CD4-positive, alpha-beta T cell treated with Interleukin-4 for 1 hour (primary cell): ENCODE measurements at regions not wholly inside any gene's neighbourhood (a gene's known extent, or its start where the extent isn't known, plus 50 kb on each side); places are given as distances from the start of the nearest gene placed in this dataset.

Source experiments
- DNase-seq, 2 donors: peaks; one replicate each; pipeline ENCODE4 v3.0.0-alpha.2; 2020 to 2022

GRCh38 chr17:33352526-33352925 lies 59.4 kb upstream of the ASIC2 start:
- no peak for DNase-seq

GRCh38 chr17:33356266-33356665 lies 63.2 kb upstream of the ASIC2 start:
- DNase-seq = no peak

DNA sequence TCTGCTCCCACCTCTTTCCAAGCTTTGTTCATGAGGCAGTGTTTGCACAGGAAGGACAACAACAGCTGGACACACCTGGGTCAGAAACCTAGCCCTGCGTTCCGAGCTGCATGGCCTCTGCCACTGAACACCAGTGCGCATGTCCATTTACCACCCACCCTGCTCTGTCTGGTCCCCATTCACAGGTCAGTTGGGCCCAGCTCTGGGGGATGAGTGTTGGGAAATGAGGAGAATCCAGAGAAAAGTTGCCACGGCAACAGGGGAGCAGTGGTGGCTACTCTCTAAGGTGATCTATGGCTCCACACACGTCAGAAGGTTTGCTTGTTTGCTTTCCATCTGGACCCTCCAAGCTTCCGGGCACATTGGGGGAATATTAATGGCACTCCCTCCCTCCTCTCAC lies 70.4 kb upstream of the ASIC2 start:
- DNase-seq = no peak

DNA sequence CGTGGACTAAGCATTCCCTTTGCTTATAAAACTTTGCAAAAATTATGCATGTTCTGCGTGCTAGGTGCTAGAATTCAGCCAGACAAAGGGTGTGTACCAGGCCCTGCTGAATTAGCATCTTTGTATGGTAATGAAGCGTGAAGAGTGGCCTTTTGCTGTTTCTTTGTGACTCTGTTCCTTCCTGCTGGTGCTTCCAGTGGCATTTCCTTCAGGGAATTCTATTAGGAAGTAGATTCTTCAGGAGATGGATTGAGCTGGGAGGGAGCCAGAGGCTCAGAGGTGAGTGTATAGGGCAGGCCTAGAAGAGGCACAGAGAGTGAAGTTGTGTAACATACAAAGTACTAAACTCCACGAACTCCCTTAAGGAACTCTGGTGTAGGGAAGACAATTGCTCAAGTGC lies 73.9 kb upstream of the ASIC2 start:
- no peak for DNase-seq

DNA sequence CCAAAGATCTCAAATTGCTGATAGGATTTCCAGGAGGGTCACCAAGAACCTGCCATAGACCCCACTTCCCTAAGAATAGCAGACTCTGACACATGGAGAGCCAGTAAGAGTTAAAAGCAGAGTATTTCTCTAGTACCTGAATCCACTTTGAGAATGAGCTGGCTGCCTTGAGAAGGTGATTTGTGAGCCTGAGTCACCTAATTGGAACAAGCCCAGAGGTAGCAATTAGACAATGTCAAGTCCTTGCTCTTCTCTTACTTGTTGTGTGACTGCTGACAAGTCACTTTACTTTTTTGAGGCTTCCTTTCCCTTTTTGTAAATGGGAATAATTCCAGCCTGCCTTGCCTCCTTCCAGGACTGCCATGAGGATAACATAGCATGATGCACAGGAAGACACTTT lies 76.1 kb upstream of the ASIC2 start:
- DNase-seq = no peak

- no peak for DNase-seq
These were observed 76.8 kb upstream of the ASIC2 start for GRCh38 chr17:33369876-33370275.

GRCh38 chr17:33370401-33370800 lies 77.3 kb upstream of the ASIC2 start:
- no peak for DNase-seq

DNA sequence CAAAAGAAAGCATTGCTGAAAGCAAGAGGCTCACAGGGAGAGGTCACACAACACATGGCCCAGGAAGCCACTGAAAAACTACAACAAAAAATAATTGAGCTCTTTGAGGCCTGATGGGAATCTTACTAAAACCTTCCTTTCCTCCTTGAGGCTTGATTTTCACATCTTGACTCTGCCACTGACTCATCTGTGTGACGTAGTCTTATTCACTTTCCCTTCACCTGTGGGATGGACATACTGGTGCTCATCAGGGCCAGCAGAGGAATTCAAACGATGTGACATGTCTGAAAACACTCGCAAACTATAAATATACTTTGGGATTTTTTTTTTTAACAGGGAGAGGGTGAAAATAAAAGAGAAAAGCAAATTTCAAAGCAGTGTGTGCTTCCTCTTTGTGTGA lies 78.3 kb upstream of the ASIC2 start:
- no peak for DNase-seq

- DNase-seq = no peak
These were observed 80.2 kb upstream of the ASIC2 start for GRCh38 chr17:33373273-33373672.

DNA sequence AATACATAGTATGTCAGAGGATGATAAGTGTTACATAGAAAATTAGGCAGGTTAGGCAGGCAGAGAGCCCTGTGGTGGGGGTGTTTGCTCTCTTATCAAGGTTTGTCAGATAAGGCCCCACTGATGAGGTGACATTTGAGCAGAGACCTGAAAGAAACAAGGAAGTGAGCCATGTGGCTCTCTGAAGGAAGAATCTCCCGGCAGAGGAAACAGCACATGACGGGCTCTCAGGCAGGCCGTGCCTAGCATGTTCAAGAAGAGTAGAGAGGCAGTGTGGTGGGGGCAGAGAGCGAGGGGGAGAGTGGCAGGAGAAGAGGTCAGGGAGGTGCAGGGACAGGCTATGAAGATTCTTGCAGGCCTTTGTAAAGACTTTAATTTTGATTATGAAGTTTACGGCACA lies 82.0 kb upstream of the ASIC2 start:
- no peak for DNase-seq

- no peak for DNase-seq
These were observed 82.7 kb upstream of the ASIC2 start for GRCh38 chr17:33375783-33376182.

- DNase-seq = no peak
These were observed 84.9 kb upstream of the ASIC2 start for GRCh38 chr17:33377837-33378595.

GRCh38 chr17:33381201-33381600 lies 88.1 kb upstream of the ASIC2 start:
- DNase-seq = no peak

- DNase-seq = no peak
These were observed 90.5 kb upstream of the ASIC2 start for GRCh38 chr17:33383488-33384023.

GRCh38 chr17:33385133-33385532 lies 92.0 kb upstream of the ASIC2 start:
- no peak for DNase-seq

DNA sequence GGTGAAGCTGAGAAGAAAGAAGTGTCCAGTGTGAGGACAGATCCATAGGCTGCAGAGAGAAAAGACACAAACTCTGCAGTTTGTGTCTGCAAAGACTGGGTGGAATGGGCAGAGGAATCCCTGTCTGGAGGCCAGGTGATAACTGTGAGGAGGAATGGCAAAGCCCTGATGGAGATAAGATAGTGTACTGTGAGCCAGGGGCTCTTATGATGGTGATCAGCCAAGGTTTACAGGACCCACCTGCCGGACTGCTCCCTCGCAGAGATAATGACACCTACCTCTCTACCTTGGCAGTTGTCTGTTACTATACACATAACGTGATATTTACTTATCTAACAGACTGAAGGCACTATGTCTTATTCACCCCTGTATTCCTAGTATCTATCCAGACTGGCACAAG lies 92.6 kb upstream of the ASIC2 start:
- no peak for DNase-seq

DNA sequence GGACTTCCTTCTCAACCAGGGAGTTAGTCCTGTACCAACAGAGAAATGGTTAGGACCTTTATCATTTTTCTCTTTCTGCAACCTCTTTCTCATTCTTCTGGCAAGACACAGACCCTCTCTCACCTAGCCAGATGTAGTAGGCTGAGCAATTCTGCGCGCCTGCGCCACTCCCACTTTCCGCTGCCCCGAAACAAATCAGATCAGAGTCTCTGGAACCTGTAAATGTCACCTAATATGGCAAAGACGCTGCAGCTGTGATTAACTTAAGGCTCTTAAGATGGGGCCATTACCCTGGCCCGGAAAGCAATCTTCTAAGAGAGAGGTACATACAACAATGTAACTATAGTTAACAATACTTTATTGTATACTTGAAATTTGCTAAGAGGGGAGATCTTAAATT lies 94.3 kb upstream of the ASIC2 start:
- no peak for DNase-seq

GRCh38 chr17:33389504-33390135 lies 96.5 kb upstream of the ASIC2 start:
- DNase-seq = no peak

DNA sequence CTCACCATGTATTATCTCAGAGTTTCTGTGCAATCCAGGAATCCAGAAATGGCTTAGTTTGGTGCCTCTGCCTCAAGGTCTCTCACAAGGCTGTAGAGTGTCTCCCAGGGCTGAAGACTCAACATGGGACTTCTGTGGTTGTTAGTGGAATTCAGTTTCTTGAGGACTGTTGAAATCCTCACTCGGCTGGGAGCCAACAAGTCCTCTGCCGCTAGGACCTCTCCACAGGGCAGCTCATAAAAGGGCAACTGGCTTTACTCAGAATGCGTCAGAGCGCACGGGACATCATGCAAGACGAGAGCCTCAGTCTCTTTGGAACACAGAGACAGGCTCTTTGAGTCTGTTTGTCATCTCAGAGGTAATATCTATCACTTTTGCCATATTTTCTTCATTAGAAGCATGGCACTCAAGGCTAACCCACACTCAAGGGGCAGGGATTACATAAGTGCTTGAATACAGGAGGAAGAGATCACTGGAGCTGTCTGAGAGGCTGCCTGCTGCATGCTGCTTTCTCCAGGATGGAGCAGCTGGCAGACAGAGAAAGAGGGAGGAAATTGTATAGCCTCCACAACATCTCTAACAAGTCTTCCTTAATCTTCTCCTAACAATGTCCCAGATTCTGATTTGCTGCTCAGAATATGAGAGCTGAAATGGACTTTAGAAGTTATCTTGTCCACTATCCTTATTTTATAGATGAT lies 97.5 kb upstream of the ASIC2 start:
- no peak for DNase-seq

GRCh38 chr17:33396818-33397217 lies 103.7 kb upstream of the ASIC2 start:
- DNase-seq = no peak

- no peak for DNase-seq
These were observed 105.3 kb upstream of the ASIC2 start for GRCh38 chr17:33398386-33398785.

DNA sequence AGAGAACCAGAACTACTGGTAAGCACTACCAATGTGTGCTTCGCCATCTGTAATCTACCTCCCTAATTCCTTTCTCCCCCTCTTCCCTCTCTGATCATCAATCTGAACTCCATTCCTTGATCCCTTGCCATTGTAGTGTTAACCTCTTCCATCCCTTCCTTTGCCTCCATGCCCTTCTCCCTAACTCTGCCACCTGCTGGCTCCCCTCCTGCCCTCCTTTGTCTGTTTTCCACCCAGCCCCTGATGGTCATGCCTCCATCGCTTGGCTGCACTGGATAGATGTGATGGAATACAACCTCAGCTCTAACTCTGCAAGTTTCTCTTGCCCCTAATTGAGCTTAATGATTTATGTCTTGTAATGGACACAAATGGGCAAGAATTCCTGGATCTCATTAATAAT lies 108.2 kb upstream of the ASIC2 start:
- no peak for DNase-seq

- DNase-seq = no peak
These were observed 110.1 kb upstream of the ASIC2 start for GRCh38 chr17:33403194-33403593.
